ENCODE measurements at regions not wholly inside any gene's neighbourhood (a gene's known extent, or its start where the extent isn't known, plus 50 kb on each side); places are given as distances from the start of the nearest gene placed in this dataset.

GRCh38 chr18:10300739-10301138, 153.7 kb upstream of the APCDD1 start:
- FAIRE-seq = no peak
- no peak for DNase-seq (ENCODE audit: low spot score)

- DNase-seq (ENCODE audit: low spot score) (no peak), FAIRE-seq (peak; percentile 61)
Observed at GRCh38 chr18:10301831-10302483, 152.5 kb upstream of the APCDD1 start.

GRCh38 chr18:10303171-10303570, 151.3 kb upstream of the APCDD1 start:
- no peak for DNase-seq (ENCODE audit: low spot score)
- no peak for FAIRE-seq

GRCh38 chr18:10304853-10305252, 149.6 kb upstream of the APCDD1 start:
- FAIRE-seq = no peak
- DNase-seq (ENCODE audit: low spot score) = no peak

- DNase-seq (ENCODE audit: low spot score) = no peak
- FAIRE-seq = no peak
Observed at GRCh38 chr18:10306779-10307178, 147.7 kb upstream of the APCDD1 start.

- DNase-seq (ENCODE audit: low spot score) = no peak
- FAIRE-seq = no peak
Observed at GRCh38 chr18:10308154-10308553, 146.3 kb upstream of the APCDD1 start.

- FAIRE-seq = no peak
Observed at GRCh38 chr18:10310626-10311025, 143.8 kb upstream of the APCDD1 start.

GRCh38 chr18:10312326-10313015, 142.0 kb upstream of the APCDD1 start:
- DNase-seq (ENCODE audit: low spot score) (no peak), FAIRE-seq (no peak)

More at GRCh38 chr18:10310626-10311025, 143.8 kb upstream of the APCDD1 start:
- no peak for DNase-seq (ENCODE audit: low spot score)

- FAIRE-seq (peak; percentile 17), DNase-seq (ENCODE audit: low spot score) (no peak)
Observed at GRCh38 chr18:10313016-10313342, 141.5 kb upstream of the APCDD1 start.

- DNase-seq (ENCODE audit: low spot score) (no peak), FAIRE-seq (no peak)
Observed at GRCh38 chr18:10314066-10314465, 140.4 kb upstream of the APCDD1 start.

- no peak for FAIRE-seq
- DNase-seq (ENCODE audit: low spot score) = no peak
Observed at GRCh38 chr18:10315522-10315921, 138.9 kb upstream of the APCDD1 start.

GRCh38 chr18:10316778-10317177, 137.7 kb upstream of the APCDD1 start:
- DNase-seq (ENCODE audit: low spot score) (no peak), FAIRE-seq (no peak)

GRCh38 chr18:10317864-10318690, 136.4 kb upstream of the APCDD1 start:
- DNase-seq (ENCODE audit: low spot score) (no peak), FAIRE-seq (no peak)

- no peak for FAIRE-seq
Observed at GRCh38 chr18:10318691-10318970, 135.8 kb upstream of the APCDD1 start.

GRCh38 chr18:10319026-10319425, 135.4 kb upstream of the APCDD1 start:
- FAIRE-seq = no peak
- DNase-seq (ENCODE audit: low spot score) = no peak

More at GRCh38 chr18:10318691-10318970, 135.8 kb upstream of the APCDD1 start:
- DNase-seq (ENCODE audit: low spot score) = no peak

- DNase-seq (ENCODE audit: low spot score) = no peak
- FAIRE-seq = peak; percentile 73
Observed at GRCh38 chr18:10319914-10320600, 134.4 kb upstream of the APCDD1 start.

GRCh38 chr18:10320791-10321190, 133.6 kb upstream of the APCDD1 start:
- peak; percentile 54 for DNase-seq (ENCODE audit: low spot score)
- FAIRE-seq = peak; percentile 70

GRCh38 chr18:10321576-10321975, 132.9 kb upstream of the APCDD1 start:
- FAIRE-seq = no peak

GRCh38 chr18:10322004-10322403, 132.4 kb upstream of the APCDD1 start:
- DNase-seq (ENCODE audit: low spot score) (no peak), FAIRE-seq (no peak)

More at GRCh38 chr18:10321576-10321975, 132.9 kb upstream of the APCDD1 start:
- no peak for DNase-seq (ENCODE audit: low spot score)

GRCh38 chr18:10322435-10322834, 132.0 kb upstream of the APCDD1 start:
- FAIRE-seq = no peak
- DNase-seq (ENCODE audit: low spot score) = peak; percentile 39

GRCh38 chr18:10329101-10329500, 125.3 kb upstream of the APCDD1 start:
- no peak for FAIRE-seq
- DNase-seq (ENCODE audit: low spot score) = no peak

- FAIRE-seq = no peak
- DNase-seq (ENCODE audit: low spot score) = no peak
Observed at GRCh38 chr18:10330428-10330827, 124.0 kb upstream of the APCDD1 start.

Measured in urothelium cell line (cell line).